ENCODE measurements at regions not wholly inside any gene's neighbourhood (a gene's known extent, or its start where the extent isn't known, plus 50 kb on each side); places are given as distances from the start of the nearest gene placed in this dataset.

- DNase-seq (ENCODE audit: low read depth, low spot score) (no peak), FAIRE-seq (no peak)
- no peak for TF ChIP-seq POLR2AphosphoS5 (IDR thresholded peaks at IDR 0.05; ENCODE audit: insufficient read depth, low read depth, low read length)
- TF ChIP-seq FOS (IDR thresholded peaks at IDR 0.05; ENCODE audit: borderline replicate concordance, insufficient read depth, low read length) = peak; percentile 45
- no peaks in the 10 kb centered on the region for H4K20me1 ChIP-seq (replicated peaks; ENCODE audit: control insufficient read depth, extremely low read depth, insufficient read depth, low read length)
- H3K4me1 ChIP-seq (ENCODE audit: control insufficient read depth, extremely low read depth, insufficient read depth, low read length) = no peaks in the 10 kb centered on the region
- H3K79me2 ChIP-seq (ENCODE audit: control insufficient read depth, insufficient read depth, low read length) = no peaks in the 10 kb centered on the region
- no peak overlapping the region for H3K4me3 ChIP-seq (replicated peaks in 1 of 3; ENCODE audit: insufficient read depth in 1 of 3, low read depth in 1 of 3, low read length in 3 of 3)
- H3K27me3 ChIP-seq (ENCODE audit: control insufficient read depth in 2 of 2, insufficient read depth in 2 of 2, low read length in 2 of 2) = no peaks in the 10 kb centered on the region
- H3K9me3 ChIP-seq (replicated peaks; ENCODE audit: control insufficient read depth, insufficient read depth, low read length) = no peaks in the 10 kb centered on the region
- POLR2A ChIA-PET = no interaction called here
- CTCF ChIA-PET = no interaction called here
- no peaks in the 10 kb centered on the region for H3K36me3 ChIP-seq (ENCODE audit: control insufficient read depth in 2 of 2, extremely low read depth in 1 of 2, insufficient read depth in 2 of 2, low read length in 2 of 2)
- no peak overlapping the region for H3K4me2 ChIP-seq (ENCODE audit: insufficient read depth, low read length)
- H3K9me1 ChIP-seq (replicated peaks; ENCODE audit: control insufficient read depth, extremely low read depth, insufficient read depth, low read length) = no peaks in the 10 kb centered on the region
- H2AFZ ChIP-seq (ENCODE audit: low read depth, low read length) = no peak overlapping the region
- dilution Hi-C loops (cut with MboI; ENCODE audit: extremely low pct_ligation_motif_present, low sequenced_read_pairs) (no loop called here), intact Hi-C loops (cut with micrococcal nuclease) (no loop called here)
- no peak overlapping the region for H3K9ac ChIP-seq (replicated peaks; ENCODE audit: extremely low read depth, insufficient read depth, low read length)
- BruUV-seq (replicated peaks) = no TSS peak
- H3K27ac ChIP-seq (ENCODE audit: insufficient read depth, low read depth, low read length) = no peak overlapping the region
These were observed 1696.0 kb upstream of the CDH9 start for GRCh38 chr5:28734396-28734795.

- Histone ChIP-seq H3K36me3 (ENCODE audit: control insufficient read depth in 2 of 2, extremely low read depth in 1 of 2, insufficient read depth in 2 of 2, low read length in 2 of 2) (no peaks in the 10 kb centered on the region), H3K4me1 (ENCODE audit: control insufficient read depth, extremely low read depth, insufficient read depth, low read length) (no peaks in the 10 kb centered on the region), H4K20me1 (replicated peaks; ENCODE audit: control insufficient read depth, extremely low read depth, insufficient read depth, low read length) (no peaks in the 10 kb centered on the region), H3K9ac (replicated peaks; ENCODE audit: extremely low read depth, insufficient read depth, low read length) (no peak overlapping the region), H3K27me3 (ENCODE audit: control insufficient read depth in 2 of 2, insufficient read depth in 2 of 2, low read length in 2 of 2) (no peaks in the 10 kb centered on the region), H3K9me1 (replicated peaks; ENCODE audit: control insufficient read depth, extremely low read depth, insufficient read depth, low read length) (no peaks in the 10 kb centered on the region), H3K9me3 (replicated peaks; ENCODE audit: control insufficient read depth, insufficient read depth, low read length) (no peaks in the 10 kb centered on the region), H2AFZ (ENCODE audit: low read depth, low read length) (no peak overlapping the region), H3K4me2 (ENCODE audit: insufficient read depth, low read length) (no peak overlapping the region), H3K79me2 (ENCODE audit: control insufficient read depth, insufficient read depth, low read length) (no peaks in the 10 kb centered on the region), H3K27ac (ENCODE audit: insufficient read depth, low read depth, low read length) (no peak overlapping the region), H3K4me3 (replicated peaks in 1 of 3; ENCODE audit: insufficient read depth in 1 of 3, low read depth in 1 of 3, low read length in 3 of 3) (no peak overlapping the region)
- DNase-seq (ENCODE audit: low read depth, low spot score) = no peak
- intact Hi-C loops (cut with micrococcal nuclease) (no loop called here), dilution Hi-C loops (cut with MboI; ENCODE audit: extremely low pct_ligation_motif_present, low sequenced_read_pairs) (no loop called here)
- TF ChIP-seq GATA2 (IDR thresholded peaks at IDR 0.05; ENCODE audit: insufficient read depth, insufficient read length, low read depth, low read length) = no peak
- TF ChIP-seq JUN (IDR thresholded peaks at IDR 0.05; ENCODE audit: borderline replicate concordance, insufficient read depth, insufficient read length, low read depth) = no peak
- no peak for TF ChIP-seq POLR2A (IDR thresholded peaks at IDR 0.05; ENCODE audit: low read depth, low read length)
- TF ChIP-seq MYC (IDR thresholded peaks at IDR 0.05; ENCODE audit: low read depth, low read length) = no peak
- no peak for TF ChIP-seq POLR2AphosphoS5 (IDR thresholded peaks at IDR 0.05; ENCODE audit: insufficient read depth, low read depth, low read length)
- TF ChIP-seq CTCF (IDR thresholded peaks at IDR 0.05; ENCODE audit: extremely low read depth in 1 of 2, insufficient read depth in 1 of 2, low read depth in 1 of 2, low read length in 2 of 2) = no peak
- TF ChIP-seq MAX (IDR thresholded peaks at IDR 0.05; ENCODE audit: insufficient read depth, insufficient read length) = no peak
- TF ChIP-seq FOS (IDR thresholded peaks at IDR 0.05; ENCODE audit: borderline replicate concordance, insufficient read depth, low read length) = no peak
- no peak for TF ChIP-seq EZH2 (IDR thresholded peaks at IDR 0.05; ENCODE audit: borderline replicate concordance, low read depth, low read length, severe bottlenecking)
- ChIA-PET POLR2A (no interaction called here), CTCF (no interaction called here)
- FAIRE-seq = no peak
- BruUV-seq (replicated peaks) = no TSS peak
These were observed 1690.7 kb upstream of the CDH9 start for GRCh38 chr5:28729067-28729466.

Measured in endothelial cell of umbilical vein (primary cell).